Ovary (tissue), 3 donors: ENCODE measurements at regions not wholly inside any gene's neighbourhood (a gene's known extent, or its start where the extent isn't known, plus 50 kb on each side); places are given as distances from the start of the nearest gene placed in this dataset.

ENCODE experiments used
- EP300 ChIP-seq: sonication (generic); formaldehyde crosslinking; IDR thresholded peaks from one replicate; pipeline ENCODE4 v1.6.1; 2017; ENCODE audit warnings: antibody characterized with exemption
- POLR2A ChIP-seq: fragments of 450-650 bp; IDR thresholded peaks from one replicate; pipeline ENCODE4 v1.6.1; 2017; ENCODE audit warnings: antibody characterized with exemption, mild to moderate bottlenecking, moderate library complexity
- TF ChIP-seq, protein P1 (sequence below), 3 donors: fragments of 450-650 bp in 2 of 3; fragments of 200-600 bp in 1 of 3; IDR thresholded peaks; one replicate each; pipeline versions ENCODE4 v1.5.1 to v1.8.0; 2016 to 2022; ENCODE audit warnings: antibody characterized with exemption in 3 of 3, mild to moderate bottlenecking in 1 of 3
- donor health status: DM: no; HTN: no; CAD: no.

DNA sequence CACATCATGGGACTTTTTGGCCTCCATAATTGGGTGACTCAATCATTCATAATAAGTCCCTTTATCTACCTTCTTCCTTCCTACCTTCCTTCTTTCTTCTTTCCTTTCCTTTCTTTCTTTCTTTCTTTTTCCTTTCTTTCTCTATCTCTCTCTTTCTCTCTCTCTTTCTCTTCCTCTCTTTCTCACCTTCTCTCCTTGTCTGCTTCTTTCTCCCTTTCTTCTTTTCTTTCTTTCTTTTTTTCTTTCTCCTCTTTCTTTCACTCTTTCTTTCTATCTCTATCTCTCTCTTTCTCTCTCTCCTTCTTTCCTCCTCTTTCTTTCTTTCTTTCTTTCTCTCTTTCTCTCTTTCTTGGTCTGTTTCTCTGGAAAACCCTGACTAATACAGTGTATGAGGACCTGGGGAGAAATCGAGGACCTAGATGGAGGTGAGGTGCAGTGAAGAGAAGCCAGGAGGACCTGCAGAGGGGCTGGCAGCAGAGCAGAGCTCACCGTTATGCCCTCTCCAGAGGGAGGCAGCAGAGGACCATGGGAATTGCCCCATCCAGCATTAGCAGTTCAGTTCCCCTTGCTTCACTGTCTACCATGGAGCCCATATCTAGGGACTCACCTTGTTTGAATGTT lies 52.7 kb upstream of the BTRC start:
- TF ChIP-seq, protein P1, sequence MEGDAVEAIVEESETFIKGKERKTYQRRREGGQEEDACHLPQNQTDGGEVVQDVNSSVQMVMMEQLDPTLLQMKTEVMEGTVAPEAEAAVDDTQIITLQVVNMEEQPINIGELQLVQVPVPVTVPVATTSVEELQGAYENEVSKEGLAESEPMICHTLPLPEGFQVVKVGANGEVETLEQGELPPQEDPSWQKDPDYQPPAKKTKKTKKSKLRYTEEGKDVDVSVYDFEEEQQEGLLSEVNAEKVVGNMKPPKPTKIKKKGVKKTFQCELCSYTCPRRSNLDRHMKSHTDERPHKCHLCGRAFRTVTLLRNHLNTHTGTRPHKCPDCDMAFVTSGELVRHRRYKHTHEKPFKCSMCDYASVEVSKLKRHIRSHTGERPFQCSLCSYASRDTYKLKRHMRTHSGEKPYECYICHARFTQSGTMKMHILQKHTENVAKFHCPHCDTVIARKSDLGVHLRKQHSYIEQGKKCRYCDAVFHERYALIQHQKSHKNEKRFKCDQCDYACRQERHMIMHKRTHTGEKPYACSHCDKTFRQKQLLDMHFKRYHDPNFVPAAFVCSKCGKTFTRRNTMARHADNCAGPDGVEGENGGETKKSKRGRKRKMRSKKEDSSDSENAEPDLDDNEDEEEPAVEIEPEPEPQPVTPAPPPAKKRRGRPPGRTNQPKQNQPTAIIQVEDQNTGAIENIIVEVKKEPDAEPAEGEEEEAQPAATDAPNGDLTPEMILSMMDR (IDR thresholded peaks at IDR 0.05) = no peak
- no peak for TF ChIP-seq EP300
- no peak for TF ChIP-seq POLR2A
